Neural progenitor cell (in vitro differentiated cells): ENCODE measurements at regions not wholly inside any gene's neighbourhood (a gene's known extent, or its start where the extent isn't known, plus 50 kb on each side); places are given as distances from the start of the nearest gene placed in this dataset.

Source experiments
- DNase-seq: peaks from one replicate; pipeline ENCODE4 v3.0.0-alpha.2; 2016; ENCODE audit warnings: low spot score
- H2AFZ ChIP-seq: fragments of 200-600 bp; sonication (generic); replicated peaks from 2 replicates; pipeline ENCODE4 v1.6.1; 2016; ENCODE audit warnings: antibody characterized with exemption
- H3F3A ChIP-seq: fragments of 200-600 bp; sonication (generic); 2 replicates; pipeline ENCODE4 v1.6.1; 2016; ENCODE audit warnings: antibody characterized with exemption, low read depth
- H3K27ac ChIP-seq: fragments of 200-600 bp; sonication (generic); 2 replicates; pipeline ENCODE4 v1.5.1; 2016; ENCODE audit warnings: mild to moderate bottlenecking
- H3K27me3 ChIP-seq: fragments of 200-600 bp; sonication (generic); 2 replicates; pipeline ENCODE4 v1.6.1; 2016; ENCODE audit warnings: mild to moderate bottlenecking, moderate library complexity
- H3K36me3 ChIP-seq: fragments of 200-600 bp; sonication (generic); 2 replicates; pipeline ENCODE4 v1.5.1; 2016
- H3K4me1 ChIP-seq: fragments of 200-600 bp; sonication (generic); 2 replicates; pipeline ENCODE4 v1.6.1; 2016; ENCODE audit warnings: mixed run types
- H3K4me2 ChIP-seq: fragments of 200-600 bp; sonication (generic); 2 replicates; pipeline ENCODE4 v1.6.1; 2016
- H3K4me3 ChIP-seq: fragments of 200-600 bp; sonication (generic); 2 replicates; pipeline ENCODE4 v1.5.1; 2016
- H3K79me2 ChIP-seq: fragments of 200-600 bp; sonication (generic); 2 replicates; pipeline ENCODE4 v1.6.1; 2016; ENCODE audit warnings: low read depth
- H3K9ac ChIP-seq: fragments of 200-600 bp; sonication (generic); 2 replicates; pipeline ENCODE4 v1.6.1; 2016
- H3K9me3 ChIP-seq: fragments of 200-600 bp; sonication (generic); 2 replicates; pipeline ENCODE4 v1.5.1; 2016; ENCODE audit warnings: low read depth
- H4K20me1 ChIP-seq: fragments of 200-600 bp; sonication (generic); 2 replicates; pipeline ENCODE4 v1.6.1; 2016; ENCODE audit warnings: low read depth
- H3K27ac Mint-ChIP-seq: 3 replicates; pipeline ENCODE4 v1.8.0; 2021; ENCODE audit warnings: mixed read lengths
- H3K27me3 Mint-ChIP-seq: 2 replicates; pipeline ENCODE4 v1.8.0; 2022; ENCODE audit warnings: low read depth, mild to moderate bottlenecking, inconsistent platforms, moderate library complexity, mixed read lengths; ENCODE audit not compliant: insufficient read depth
- H3K36me3 Mint-ChIP-seq: 3 replicates; pipeline ENCODE4 v1.8.0; 2021; ENCODE audit warnings: mixed read lengths
- H3K4me1 Mint-ChIP-seq: 3 replicates; pipeline ENCODE4 v1.8.0; 2021; ENCODE audit warnings: mixed read lengths
- H3K4me3 Mint-ChIP-seq: 3 replicates; pipeline ENCODE4 v1.8.0; 2021; ENCODE audit warnings: mild to moderate bottlenecking, moderate library complexity, mixed read lengths
- H3K9me3 Mint-ChIP-seq: 3 replicates; pipeline ENCODE4 v1.8.0; 2020; ENCODE audit warnings: mixed read lengths
- CTCF ChIP-seq: fragments of 200-600 bp; sonication (generic); IDR thresholded peaks from 2 replicates; pipeline ENCODE4 v1.5.1; 2017; ENCODE audit warnings: antibody characterized with exemption, mild to moderate bottlenecking
- EZH2 ChIP-seq: fragments of 200-600 bp; sonication (generic); IDR thresholded peaks from 2 replicates; pipeline ENCODE4 v1.6.1; 2017; ENCODE audit warnings: antibody characterized with exemption, mild to moderate bottlenecking, moderate library complexity
- EZH2phosphoT487 ChIP-seq: fragments of 200-600 bp; sonication (generic); IDR thresholded peaks from 2 replicates; pipeline ENCODE4 v1.6.1; 2017; ENCODE audit warnings: antibody characterized with exemption

- Mint-ChIP-seq H3K36me3 (no peaks in the 10 kb centered on the region), H3K27ac (peak overlapping the region; percentile 98), H3K27me3 (peaks cover 4% of the 10 kb centered on the region), H3K9me3 (no peaks in the 10 kb centered on the region), H3K4me1 (peaks cover 67% of the 10 kb centered on the region), H3K4me3 (peak overlapping the region; percentile 19)
- no peak overlapping the region for H3K4me2 ChIP-seq
- no peak overlapping the region for H2AFZ ChIP-seq
- H3K9ac ChIP-seq = no peak overlapping the region
- H3K79me2 ChIP-seq = no peaks in the 10 kb centered on the region
- H3K9me3 ChIP-seq = no peaks in the 10 kb centered on the region
- no peaks in the 10 kb centered on the region for H3K36me3 ChIP-seq
- no peaks in the 10 kb centered on the region for H4K20me1 ChIP-seq
- DNase-seq = no peak
- TF ChIP-seq EZH2 (no peak), EZH2phosphoT487 (no peak), CTCF (no peak)
- no peaks in the 10 kb centered on the region for H3K27me3 ChIP-seq
- H3K4me3 ChIP-seq = no peak overlapping the region
- no peak overlapping the region for H3K27ac ChIP-seq
- H3K4me1 ChIP-seq = peaks cover 13% of the 10 kb centered on the region
- no peaks in the 10 kb centered on the region for H3F3A ChIP-seq
Observed at GRCh38 chr5:61735995-61736394, 403.9 kb downstream of the ZSWIM6 start.

GRCh38 chr5:61737301-61737963, 405.4 kb downstream of the ZSWIM6 start:
- TF ChIP-seq EZH2 (no peak), EZH2phosphoT487 (no peak), CTCF (no peak)
- no peaks in the 10 kb centered on the region for H3K9me3 ChIP-seq
- no peaks in the 10 kb centered on the region for H3K36me3 ChIP-seq
- Mint-ChIP-seq H3K4me3 (no peak overlapping the region), H3K9me3 (no peaks in the 10 kb centered on the region), H3K27ac (peak overlapping the region; percentile 98), H3K27me3 (peaks cover 4% of the 10 kb centered on the region), H3K36me3 (no peaks in the 10 kb centered on the region), H3K4me1 (peaks cover 53% of the 10 kb centered on the region)
- H3K4me3 ChIP-seq = no peak overlapping the region
- DNase-seq = no peak
- H3F3A ChIP-seq = no peaks in the 10 kb centered on the region
- no peak overlapping the region for H3K27ac ChIP-seq
- peak overlapping the region; percentile 19 for H2AFZ ChIP-seq
- no peaks in the 10 kb centered on the region for H3K79me2 ChIP-seq
- no peak overlapping the region for H3K9ac ChIP-seq
- no peak overlapping the region for H3K4me2 ChIP-seq
- no peaks in the 10 kb centered on the region for H4K20me1 ChIP-seq
- peaks cover 9% of the 10 kb centered on the region for H3K4me1 ChIP-seq
- no peaks in the 10 kb centered on the region for H3K27me3 ChIP-seq

- no peak overlapping the region for H3K4me2 ChIP-seq
- peaks cover 3% of the 10 kb centered on the region for H3K4me1 ChIP-seq
- H3K27me3 ChIP-seq = no peaks in the 10 kb centered on the region
- H3K36me3 ChIP-seq = no peaks in the 10 kb centered on the region
- no peaks in the 10 kb centered on the region for H4K20me1 ChIP-seq
- no peak for DNase-seq
- H3K27me3 Mint-ChIP-seq = peaks cover 4% of the 10 kb centered on the region
- H3K79me2 ChIP-seq = no peaks in the 10 kb centered on the region
- no peak overlapping the region for H3K4me3 ChIP-seq
- H3K36me3 Mint-ChIP-seq = no peaks in the 10 kb centered on the region
- no peak overlapping the region for H2AFZ ChIP-seq
- no peak overlapping the region for H3K27ac ChIP-seq
- no peaks in the 10 kb centered on the region for H3K9me3 Mint-ChIP-seq
- no peak overlapping the region for H3K27ac Mint-ChIP-seq
- TF ChIP-seq EZH2phosphoT487 = no peak
- TF ChIP-seq CTCF = no peak
- TF ChIP-seq EZH2 = no peak
- H3K4me1 Mint-ChIP-seq = peaks cover 48% of the 10 kb centered on the region
- no peak overlapping the region for H3K4me3 Mint-ChIP-seq
- H3K9me3 ChIP-seq = no peaks in the 10 kb centered on the region
- no peaks in the 10 kb centered on the region for H3F3A ChIP-seq
- H3K9ac ChIP-seq = no peak overlapping the region
Observed at GRCh38 chr5:61737964-61738340, 405.9 kb downstream of the ZSWIM6 start.
